Stimulated activated CD4-positive, alpha-beta T cell treated with anti-CD3 and anti-CD28 coated beads, Interleukin-15, amount 100 ng/mL, for 48 hours (primary cell): ENCODE measurements at regions not wholly inside any gene's neighbourhood (a gene's known extent, or its start where the extent isn't known, plus 50 kb on each side); places are given as distances from the start of the nearest gene placed in this dataset.

ENCODE experiments used
- DNase-seq, 2 donors: peaks; one replicate each; pipeline ENCODE4 v3.0.0-alpha.2; 2020; ENCODE audit warnings: low read depth in 2 of 2

GRCh38 chr10:130401860-130402765 is 265.9 kb downstream of the GLRX3 start:
- no peak for DNase-seq

GRCh38 chr10:130403153-130404075 is 267.2 kb downstream of the GLRX3 start:
- no peak for DNase-seq

- no peak for DNase-seq
These were observed 268.4 kb downstream of the GLRX3 start for GRCh38 chr10:130404476-130405055.

- DNase-seq = no peak
These were observed 270.9 kb downstream of the GLRX3 start for GRCh38 chr10:130407052-130407451.

- no peak for DNase-seq
These were observed 273.1 kb downstream of the GLRX3 start for GRCh38 chr10:130409331-130409730.

- no peak for DNase-seq
These were observed 273.7 kb downstream of the GLRX3 start for GRCh38 chr10:130409931-130410330.

- no peak for DNase-seq
These were observed 275.4 kb downstream of the GLRX3 start for GRCh38 chr10:130411496-130412085.

GRCh38 chr10:130412317-130412716 is 276.1 kb downstream of the GLRX3 start:
- DNase-seq = no peak

GRCh38 chr10:130416334-130417150 is 280.4 kb downstream of the GLRX3 start:
- DNase-seq = no peak

- no peak for DNase-seq
These were observed 282.5 kb downstream of the GLRX3 start for GRCh38 chr10:130418731-130419130.

- no peak for DNase-seq
These were observed 285.7 kb downstream of the GLRX3 start for GRCh38 chr10:130421909-130422308.

- DNase-seq = no peak
These were observed 286.5 kb downstream of the GLRX3 start for GRCh38 chr10:130422366-130423324.

GRCh38 chr10:130423455-130424305 is 287.5 kb downstream of the GLRX3 start:
- DNase-seq = no peak

- DNase-seq = no peak
These were observed 288.2 kb downstream of the GLRX3 start for GRCh38 chr10:130424418-130424817.

- DNase-seq = no peak
These were observed 289.0 kb downstream of the GLRX3 start for GRCh38 chr10:130425169-130425568.

- DNase-seq = no peak
These were observed 289.8 kb downstream of the GLRX3 start for GRCh38 chr10:130425881-130426435.

GRCh38 chr10:130427216-130427722 is 291.1 kb downstream of the GLRX3 start:
- no peak for DNase-seq

GRCh38 chr10:130428936-130429335 is 292.7 kb downstream of the GLRX3 start:
- DNase-seq = no peak
